GM19238 (cell line): ENCODE measurements at regions not wholly inside any gene's neighbourhood (a gene's known extent, or its start where the extent isn't known, plus 50 kb on each side); places are given as distances from the start of the nearest gene placed in this dataset.
"Not testable (repeated sequence)": the region's sequence is repeated elsewhere in the genome, so short reads cannot be mapped to it uniquely, and the experiment has no call there.

Experiments used
- DNase-seq: peaks from one replicate; pipeline ENCODE4 v3.0.0; 2011; ENCODE audit warnings: low spot score; ENCODE audit not compliant: insufficient read length

- no peak for DNase-seq
These were observed 280.5 kb downstream of the TLL1 start for GRCh38 chr4:166153548-166153947.

GRCh38 chr4:166162327-166162726 lies 289.3 kb downstream of the TLL1 start:
- no peak for DNase-seq

DNA sequence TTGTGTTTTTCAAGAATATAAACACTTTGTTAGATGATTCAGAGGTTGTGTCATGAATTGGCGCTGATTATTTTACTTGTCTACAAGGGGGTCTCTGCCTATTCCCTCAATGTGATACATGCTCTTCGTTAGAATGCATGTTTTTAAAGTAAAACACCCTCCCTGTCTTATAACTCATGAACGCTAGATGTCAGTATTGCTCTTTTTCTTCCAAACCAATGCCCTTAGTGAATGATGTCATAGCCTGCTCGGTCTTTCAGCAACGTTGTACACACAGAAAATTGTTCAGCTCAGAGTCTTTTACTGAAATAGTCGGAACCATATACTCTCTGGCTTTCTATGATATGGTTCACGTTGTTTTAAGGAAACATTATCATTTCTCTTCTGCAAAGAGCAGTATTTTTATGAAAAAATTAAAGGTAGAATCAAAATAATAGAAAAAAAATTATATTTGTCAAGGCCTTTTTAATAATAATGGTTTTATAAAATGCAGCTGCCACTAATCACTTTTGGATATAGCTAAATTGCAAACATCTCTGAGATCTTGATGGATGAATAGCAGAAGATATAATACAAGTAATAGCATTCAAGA lies 292.9 kb downstream of the TLL1 start:
- DNase-seq, result peak; percentile 2

- DNase-seq, result no peak
These were observed 296.1 kb downstream of the TLL1 start for GRCh38 chr4:166169111-166169510.

DNA sequence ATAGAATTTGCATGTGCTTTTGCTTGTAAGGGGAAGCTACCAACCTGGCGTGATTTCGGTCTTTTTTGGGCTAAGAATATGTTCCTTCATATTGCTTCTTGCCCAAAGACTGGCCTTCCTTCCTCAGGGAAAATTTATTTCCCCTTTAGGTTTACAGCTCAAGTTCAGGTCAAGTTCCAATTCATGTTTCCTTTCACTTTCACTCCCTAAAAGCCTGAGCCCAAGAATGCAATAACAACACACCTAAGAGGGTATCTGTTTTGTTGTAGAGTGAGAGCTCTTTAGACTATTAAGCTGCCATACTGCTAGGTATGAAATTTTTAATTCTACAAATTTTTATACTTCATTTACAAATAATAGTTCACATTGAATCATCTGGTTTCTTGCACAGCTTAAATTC lies 299.6 kb downstream of the TLL1 start:
- DNase-seq, result no peak

DNA sequence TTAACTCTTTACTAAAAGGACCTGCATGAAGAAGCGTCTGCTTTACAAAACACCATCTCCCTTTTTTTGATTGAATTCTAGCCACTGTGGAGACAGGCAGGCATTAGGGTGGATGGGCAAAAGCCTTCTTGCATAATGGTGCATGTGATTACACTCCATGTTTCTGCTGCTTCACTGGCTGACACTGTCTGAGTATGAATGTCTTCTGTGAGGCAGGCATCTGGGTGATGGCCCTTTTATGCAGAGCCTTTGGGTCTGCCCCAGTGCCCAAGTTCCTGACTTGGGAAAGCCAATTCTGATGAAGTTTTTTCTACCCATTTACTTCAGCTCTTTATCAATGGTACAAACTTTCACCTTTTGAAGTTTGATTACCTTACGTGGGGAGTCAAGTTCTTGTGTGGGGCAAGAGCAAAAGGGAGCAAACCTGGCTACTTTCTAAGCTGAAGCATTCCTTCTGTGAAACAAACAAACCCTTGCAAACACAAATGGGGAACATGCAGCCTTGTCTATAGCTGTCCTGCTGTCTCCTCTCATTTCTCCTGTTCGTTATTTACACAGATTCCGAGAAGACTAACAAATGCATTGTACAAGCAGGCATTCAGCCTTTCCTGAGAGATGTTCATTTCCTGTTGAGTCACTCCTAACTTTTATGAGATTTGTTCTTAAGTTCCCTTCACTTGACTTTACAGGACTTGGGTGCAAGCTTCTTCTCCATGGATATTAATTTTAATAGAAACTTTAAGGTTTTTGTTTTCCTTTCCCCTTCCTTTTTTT lies 301.9 kb downstream of the TLL1 start:
- no peak for DNase-seq

DNA sequence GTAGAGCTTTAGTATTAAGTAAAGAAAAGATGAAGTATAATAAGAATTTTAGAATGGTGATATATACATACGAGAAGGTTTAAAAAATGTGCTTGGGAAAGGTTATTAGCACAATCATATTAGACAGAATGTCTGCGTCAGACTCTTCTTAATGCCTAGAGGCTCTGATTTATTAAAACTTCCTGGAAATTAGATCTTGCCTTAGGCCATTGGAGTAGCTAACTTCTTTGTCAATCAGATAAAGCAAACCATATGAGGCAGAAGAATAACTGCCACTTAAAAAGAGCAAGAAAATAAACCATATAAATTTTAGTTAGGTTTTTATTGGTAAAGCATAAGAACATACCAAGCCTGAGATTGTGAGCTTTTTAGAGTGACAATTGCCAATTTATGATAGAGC lies 309.1 kb downstream of the TLL1 start:
- DNase-seq, result no peak

DNA sequence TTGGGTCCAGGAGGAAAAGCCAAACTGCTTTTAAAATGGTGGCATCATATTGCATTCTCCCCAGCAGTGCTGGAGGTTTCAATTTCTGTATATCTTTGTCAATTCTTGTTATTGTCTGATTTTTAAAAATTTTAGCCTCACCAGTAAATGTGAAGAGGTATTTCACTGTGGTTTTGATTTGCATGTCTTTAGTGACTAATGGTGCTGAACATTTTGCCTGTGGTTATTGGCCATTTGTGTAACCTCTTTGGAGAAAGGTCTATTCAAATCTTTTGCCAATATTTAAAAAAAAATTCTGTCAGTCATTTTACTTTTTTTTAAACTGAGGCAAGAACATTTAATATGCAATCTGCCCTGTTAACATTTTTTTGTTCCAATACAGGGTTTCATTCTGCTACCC lies 322.1 kb downstream of the TLL1 start:
- DNase-seq, result no peak

- no peak for DNase-seq
These were observed 324.1 kb downstream of the TLL1 start for GRCh38 chr4:166197166-166197565.

GRCh38 chr4:166198041-166198440 lies 325.0 kb downstream of the TLL1 start:
- DNase-seq, result no peak

DNA sequence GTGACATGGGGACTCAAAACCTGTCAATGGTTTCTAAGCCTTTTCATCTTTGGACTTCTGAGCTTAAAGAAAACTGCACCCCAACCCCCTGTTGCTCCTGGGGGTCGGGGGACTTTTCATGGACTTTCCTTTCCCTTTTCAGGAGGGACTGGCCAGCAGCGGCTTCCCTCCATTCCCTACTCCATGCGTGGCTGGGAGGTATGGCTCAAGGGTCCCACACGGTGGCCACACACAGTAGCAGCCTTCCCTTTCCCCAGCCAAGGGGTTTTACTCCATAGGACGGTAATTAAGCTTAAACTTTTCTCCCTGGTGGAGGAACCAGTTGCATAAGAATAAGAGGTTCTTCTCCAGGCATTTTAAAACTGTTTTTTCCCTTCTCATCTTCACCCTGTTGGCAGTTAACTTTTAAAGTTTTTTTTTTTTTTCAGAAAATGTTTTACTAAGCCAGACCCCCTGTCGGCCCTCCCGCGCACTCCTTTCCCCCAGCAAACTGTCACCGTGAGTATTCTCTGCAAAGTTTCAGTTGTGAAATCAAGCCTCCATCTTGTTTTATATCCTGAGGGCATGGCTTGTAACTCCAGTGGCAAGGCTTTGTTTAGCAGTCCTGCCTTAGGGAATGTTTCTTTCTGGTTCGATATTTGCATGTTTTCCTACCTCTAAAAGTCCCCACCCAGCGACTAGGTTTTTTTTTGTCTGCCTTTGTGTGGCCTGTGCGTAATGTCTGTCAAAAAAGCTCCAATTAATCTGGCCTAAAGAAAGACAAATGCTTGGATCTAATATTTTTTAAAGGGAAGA lies 325.7 kb downstream of the TLL1 start:
- DNase-seq, result no peak

- no peak for DNase-seq
These were observed 330.0 kb downstream of the TLL1 start for GRCh38 chr4:166202991-166203390.

DNA sequence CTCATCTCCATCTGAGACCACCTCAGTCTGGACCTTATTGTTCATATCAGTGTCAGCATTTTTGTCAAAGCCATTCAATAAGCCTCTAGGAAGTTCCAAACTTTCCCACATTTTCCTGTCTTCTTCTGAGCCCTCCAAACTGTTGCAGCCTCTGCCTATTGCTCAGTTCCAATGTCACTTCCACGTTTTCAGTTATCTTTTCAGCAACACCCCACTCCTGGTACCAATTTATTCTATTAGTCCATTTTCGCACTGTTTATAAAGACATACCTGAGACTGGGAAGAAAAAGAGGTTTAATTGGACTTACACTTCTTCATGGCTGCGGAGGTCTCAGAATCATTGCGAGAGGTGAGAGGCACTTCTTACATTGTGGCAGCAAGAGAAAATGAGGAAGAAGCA lies 339.3 kb downstream of the TLL1 start:
- DNase-seq, result not testable (repeated sequence)

GRCh38 chr4:166222271-166222670 lies 349.2 kb downstream of the TLL1 start:
- DNase-seq, result no peak

DNA sequence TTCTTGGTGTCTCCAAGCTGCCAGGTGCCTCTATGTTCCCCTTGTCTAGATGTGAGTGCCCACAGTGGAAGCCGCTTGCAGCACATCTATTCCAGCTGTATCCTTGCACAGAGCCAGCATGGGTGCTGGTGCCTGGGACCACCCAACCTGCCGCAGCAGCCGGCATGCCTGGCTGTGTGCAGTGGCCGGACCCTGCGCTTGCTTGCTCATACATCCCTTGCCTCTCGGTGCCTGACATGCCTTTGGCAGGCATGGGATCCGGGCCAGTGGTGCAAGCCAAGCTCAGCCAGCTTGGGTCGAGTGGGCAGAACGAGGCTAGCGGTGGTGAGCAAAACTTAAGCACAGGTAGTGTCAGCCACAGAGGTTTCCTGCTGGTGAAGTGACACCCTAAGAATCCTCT lies 355.1 kb downstream of the TLL1 start:
- no peak for DNase-seq

DNA sequence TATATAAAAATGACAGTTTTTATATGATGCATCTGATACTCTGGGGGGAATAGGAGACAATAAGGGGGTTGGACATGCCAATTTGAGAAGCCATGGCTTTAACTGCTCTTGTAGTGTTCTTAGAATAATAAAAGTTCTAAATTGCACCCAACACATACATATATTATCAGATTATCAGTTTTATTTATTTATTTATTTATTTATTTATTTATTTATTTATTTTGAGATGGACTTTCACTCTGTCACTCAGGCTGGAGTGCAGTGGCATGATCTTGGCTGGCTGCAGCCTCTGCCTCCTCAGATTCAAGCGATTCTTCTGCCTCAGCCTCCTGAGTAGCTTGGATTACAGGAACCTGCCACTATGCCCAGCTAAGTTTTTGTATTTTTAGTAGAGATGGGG lies 356.8 kb downstream of the TLL1 start:
- DNase-seq, result no peak

DNA sequence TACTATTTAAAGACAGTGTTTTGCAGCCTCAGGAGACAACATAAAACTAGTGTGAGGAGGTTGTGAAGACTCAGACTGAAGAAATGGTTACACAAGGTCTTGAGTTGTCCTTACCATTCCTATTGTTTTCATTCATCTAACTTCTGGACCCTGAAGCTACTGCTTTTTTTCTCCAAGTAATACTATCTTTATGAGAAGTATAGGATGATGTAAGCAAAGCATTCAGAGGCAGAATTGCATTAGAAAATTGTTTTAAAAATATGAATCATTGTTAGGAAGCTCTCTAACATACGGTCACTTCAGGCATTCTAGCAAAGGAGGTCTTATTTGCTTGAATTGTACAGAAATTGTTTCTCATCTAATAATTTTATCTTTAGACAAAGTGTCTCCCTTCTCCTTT lies 357.8 kb downstream of the TLL1 start:
- no peak for DNase-seq

DNA sequence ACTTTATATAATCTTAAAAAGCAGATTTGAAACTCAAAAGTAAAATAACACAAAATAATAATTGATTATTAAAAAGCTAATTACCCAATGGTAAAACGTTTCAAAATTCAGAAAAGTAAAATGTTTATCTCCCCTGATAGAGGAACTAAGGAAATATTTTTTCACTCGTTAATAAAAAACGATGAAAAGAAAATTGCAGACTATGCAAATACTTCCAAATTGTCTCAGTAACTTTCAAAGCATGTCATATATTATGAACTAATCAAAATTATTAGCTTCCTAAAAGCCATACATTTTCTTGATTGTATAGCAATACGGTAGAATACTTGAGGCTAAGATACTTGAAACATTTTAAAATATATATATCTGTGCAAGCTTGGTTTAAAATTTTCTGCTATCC lies 366.3 kb downstream of the TLL1 start:
- no peak for DNase-seq

DNA sequence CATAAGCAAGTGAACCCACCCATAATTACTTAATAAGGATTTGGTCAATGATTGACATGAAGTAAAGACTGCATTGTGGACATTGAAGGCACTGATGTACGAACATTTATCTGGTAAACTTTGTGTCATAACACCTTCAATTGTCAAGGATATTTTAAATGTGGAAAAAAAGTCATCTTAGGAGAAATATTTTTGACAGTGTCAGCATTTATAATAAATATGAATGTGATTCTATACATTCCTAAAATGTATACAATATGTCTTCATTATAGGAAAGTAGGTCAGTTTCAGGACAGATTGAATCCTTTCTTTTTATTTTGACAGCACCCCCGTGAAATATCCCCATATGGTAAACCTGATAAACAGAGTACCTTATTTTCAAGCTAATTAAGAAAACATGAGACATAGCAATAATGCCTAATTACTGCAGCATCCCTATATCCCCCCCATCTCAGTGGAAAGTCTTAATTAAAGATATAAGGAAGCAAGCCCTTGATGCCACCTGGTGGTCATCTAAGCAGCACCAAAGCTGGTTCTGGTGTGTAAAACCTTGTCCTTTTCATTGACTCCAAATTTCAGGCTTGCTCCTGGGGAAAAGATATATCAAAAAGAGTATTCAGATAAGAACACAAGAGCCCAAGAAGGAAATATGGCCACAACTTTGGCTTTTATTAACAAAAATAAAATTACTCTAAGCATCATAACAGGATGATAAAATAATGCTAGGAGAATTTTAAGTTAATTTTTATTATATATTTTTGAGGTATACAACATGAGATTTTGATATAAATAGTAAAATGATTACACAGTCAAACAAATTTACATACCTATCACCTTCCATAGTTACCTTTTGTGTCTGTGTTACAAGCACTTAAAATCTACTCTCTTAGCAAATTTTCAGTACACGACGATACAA lies 379.7 kb downstream of the TLL1 start:
- no peak for DNase-seq

DNA sequence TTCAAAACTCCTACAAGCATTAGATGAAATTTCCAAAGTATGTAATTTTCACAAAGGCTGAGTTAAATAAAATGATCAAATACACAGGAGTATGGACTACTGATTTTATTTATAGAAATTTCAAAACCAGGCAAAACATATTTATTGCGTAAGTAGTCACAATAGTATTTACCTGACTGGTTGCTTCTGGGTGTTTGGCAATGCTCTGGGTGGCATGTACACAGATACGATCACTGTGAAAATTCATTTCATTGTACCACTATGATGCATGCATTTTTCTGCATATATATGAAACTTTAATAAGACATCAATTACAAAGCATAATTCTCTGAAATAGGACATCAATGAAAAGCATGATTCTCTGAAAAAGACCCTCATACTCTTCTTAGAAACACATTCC lies 384.2 kb downstream of the TLL1 start:
- DNase-seq, result no peak

DNA sequence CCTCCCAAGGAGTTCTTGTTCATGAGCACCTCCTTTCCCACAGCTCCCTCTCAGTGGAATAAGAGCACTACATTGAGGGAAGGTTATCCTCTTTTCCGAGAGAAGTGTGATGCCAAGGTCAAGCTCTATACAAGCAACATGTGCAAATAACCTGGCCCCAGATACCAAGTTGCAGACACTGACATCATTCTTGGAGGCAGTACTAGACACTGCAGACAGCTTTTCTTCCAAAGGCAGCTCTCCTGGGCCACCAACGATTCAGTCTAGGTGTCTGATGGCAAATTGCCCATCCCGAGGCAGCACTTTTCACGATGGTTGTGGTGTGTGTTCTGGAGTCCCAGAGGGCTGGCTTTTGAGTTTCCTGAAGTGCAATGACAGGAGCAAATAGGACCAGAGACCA lies 384.9 kb downstream of the TLL1 start:
- DNase-seq, result no peak
